Jurkat, Clone E6-1 (cell line): ENCODE measurements at regions not wholly inside any gene's neighbourhood (a gene's known extent, or its start where the extent isn't known, plus 50 kb on each side); places are given as distances from the start of the nearest gene placed in this dataset.

Experiments
- DNase-seq: peaks from one replicate; pipeline ENCODE4 v3.0.0-alpha.2; 2011; ENCODE audit warnings: low read depth, low spot score
- H3K4me3 ChIP-seq: 2 replicates; pipeline ENCODE4 v1.5.1; 2011; ENCODE audit warnings: mild to moderate bottlenecking, low read length, control low read depth, moderate library complexity

DNA sequence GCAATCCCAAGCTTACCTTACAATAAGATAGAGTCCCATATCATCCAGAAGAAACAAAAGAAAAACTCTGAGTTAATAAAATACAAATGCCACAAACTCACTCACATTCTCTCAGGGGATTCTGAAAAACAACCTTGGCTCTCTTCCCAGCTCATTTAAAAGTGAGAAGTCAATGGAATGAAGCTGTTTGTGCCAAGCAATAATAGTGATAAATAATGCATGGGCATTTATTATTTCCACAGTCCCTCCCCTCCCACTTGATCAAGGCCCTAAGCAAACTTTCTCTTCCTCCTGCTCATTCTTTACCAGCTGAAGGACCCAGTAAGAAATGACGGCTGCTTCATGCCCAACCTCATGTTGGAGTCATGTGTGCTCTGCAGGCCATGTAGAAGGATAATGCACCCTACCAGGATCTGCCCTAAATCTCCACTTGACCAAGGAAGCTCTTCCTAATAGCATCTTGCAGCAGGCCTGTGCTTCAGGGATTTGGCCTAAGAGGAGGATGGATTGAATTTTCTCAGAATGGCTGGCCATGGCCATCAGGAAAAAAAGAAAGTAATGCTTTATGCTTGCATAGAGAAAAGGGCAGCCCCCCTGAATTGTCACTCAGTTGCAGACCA lies 451.3 kb downstream of the GPAM start:
- no peak overlapping the region for H3K4me3 ChIP-seq
- no peak for DNase-seq

DNA sequence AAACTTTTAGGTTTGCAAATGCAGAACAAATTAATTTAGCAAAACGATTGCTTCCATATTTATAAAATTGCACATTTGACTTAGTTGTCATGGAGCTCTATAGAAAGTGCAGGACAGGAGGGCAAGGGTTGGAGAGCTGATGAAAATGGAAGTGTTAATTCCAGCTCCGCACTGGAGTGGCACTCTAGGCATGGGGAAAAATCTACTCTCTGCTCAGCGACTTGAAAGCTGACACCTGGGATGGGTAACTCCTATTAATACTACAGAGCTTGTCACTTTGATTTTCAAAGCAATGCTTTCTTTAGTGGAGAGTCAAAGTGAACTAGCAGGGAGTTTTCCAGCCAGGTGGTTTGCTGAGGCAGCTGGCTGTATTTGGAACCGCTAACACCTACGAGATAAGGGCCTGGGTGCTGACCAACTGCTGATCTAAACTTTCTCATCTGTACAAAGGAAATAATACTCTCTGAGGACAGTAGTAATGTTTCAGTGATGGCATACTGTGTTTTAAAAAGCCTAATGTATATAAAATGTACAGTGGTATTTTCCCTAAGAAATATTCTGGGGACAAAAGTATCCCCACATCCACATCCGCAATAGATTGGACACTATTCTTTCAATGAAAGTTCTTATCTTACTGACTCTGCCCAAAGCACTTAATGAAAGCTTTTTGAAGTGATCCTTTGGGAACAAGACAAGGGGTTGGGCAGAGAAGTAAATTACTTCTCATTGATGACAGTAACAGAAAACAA lies 444.3 kb downstream of the GPAM start:
- DNase-seq = no peak
- H3K4me3 ChIP-seq = no peak overlapping the region

DNA sequence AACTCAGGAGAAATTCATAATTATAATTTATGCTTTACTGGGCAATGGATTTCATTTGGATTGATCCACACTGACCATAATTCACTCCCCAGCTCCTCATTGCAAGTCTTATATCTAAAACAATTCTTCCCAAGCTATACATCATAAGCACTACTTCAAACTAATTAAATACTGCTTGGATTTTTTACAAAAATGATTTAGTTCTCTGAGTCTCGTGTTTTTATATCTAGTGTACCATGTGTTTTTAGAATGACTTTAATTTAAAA lies 443.8 kb downstream of the GPAM start:
- no peak overlapping the region for H3K4me3 ChIP-seq
- no peak for DNase-seq

DNA sequence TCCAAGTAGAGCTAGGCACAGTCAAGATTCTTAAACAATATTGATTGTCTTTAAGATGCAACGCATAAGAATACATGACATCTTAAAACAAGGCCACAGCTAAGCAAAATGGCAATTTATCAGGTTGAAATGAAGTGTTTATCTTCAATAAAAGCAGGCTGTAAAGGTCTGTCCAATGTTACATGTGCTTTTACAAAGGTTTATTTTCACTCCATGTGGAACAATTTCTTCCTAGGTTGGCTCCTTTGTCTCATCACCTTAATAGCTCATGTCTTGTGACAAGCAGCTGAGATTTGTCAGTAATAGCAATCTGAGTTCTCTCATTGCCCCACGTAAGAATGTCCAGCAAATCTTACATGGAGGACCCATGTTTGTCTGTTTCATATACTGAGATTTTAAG lies 437.6 kb downstream of the GPAM start:
- H3K4me3 ChIP-seq = no peak overlapping the region
- no peak for DNase-seq

DNA sequence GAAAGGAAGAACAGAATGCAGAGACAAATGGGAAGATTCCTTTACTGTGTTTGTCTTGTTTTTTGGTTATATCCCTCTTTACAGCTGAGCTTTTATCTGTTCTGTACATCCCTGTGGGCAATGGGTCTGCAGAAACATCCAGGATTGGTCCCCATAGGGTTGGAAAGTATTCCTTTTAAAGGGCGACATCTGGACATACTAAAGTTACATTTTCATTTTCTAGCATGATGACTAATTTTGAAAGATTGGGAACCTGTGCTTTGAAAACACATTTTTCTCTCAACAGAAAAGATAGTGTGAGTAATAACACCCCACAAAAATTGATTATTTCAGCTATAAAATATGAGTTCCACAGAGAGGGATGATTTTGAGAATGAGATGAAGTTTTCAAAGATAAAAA lies 435.8 kb downstream of the GPAM start:
- DNase-seq = no peak
- no peak overlapping the region for H3K4me3 ChIP-seq

DNA sequence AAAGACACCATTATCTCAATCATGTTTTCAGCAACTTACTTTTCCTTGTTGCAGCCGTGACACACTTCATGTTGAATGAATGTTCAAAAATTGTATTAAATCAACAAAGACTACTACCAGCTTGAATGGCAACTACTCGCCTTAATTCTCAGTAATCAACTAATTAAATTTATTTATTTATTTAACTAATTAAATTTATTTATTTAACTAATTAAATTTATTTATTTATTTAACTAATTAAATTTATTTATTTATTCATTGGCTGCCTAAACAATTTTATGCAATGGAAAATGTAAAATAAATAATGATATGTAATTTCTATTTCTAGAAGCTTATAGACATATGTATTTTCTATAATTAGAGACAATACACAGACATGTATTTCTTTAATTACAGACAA lies 435.4 kb downstream of the GPAM start:
- no peak overlapping the region for H3K4me3 ChIP-seq
- no peak for DNase-seq

DNA sequence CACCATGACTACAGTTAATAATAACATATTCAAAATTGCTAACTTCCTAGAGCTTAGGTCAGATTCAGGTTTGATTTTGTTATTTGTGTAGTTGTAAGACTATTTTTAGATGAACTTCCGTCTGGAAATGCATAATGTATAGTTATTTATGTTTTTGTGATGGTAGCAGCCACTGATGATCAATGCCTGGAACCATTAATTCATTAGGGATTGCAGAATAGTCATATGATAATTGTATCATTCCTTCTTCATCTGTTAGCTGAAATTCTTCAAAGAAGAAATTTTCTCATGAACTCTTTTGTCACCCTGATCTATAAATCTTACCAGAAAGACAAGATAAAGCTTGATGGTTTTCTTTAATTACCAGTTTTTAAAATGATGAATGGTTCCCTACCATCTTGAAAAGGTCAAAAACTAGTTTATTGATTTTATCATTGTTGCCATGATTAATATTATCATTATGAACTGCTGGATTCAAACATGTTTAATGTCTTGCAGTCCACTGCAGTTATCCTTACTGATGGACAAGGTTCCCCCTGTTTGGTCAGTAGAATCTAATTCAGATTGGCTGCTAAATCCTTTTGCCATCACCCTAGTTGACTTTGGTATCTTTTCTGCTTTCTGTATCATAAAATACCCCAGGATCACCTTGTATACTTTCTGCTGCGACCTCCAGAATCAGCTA lies 433.3 kb downstream of the GPAM start:
- DNase-seq = no peak
- H3K4me3 ChIP-seq = no peak overlapping the region

DNA sequence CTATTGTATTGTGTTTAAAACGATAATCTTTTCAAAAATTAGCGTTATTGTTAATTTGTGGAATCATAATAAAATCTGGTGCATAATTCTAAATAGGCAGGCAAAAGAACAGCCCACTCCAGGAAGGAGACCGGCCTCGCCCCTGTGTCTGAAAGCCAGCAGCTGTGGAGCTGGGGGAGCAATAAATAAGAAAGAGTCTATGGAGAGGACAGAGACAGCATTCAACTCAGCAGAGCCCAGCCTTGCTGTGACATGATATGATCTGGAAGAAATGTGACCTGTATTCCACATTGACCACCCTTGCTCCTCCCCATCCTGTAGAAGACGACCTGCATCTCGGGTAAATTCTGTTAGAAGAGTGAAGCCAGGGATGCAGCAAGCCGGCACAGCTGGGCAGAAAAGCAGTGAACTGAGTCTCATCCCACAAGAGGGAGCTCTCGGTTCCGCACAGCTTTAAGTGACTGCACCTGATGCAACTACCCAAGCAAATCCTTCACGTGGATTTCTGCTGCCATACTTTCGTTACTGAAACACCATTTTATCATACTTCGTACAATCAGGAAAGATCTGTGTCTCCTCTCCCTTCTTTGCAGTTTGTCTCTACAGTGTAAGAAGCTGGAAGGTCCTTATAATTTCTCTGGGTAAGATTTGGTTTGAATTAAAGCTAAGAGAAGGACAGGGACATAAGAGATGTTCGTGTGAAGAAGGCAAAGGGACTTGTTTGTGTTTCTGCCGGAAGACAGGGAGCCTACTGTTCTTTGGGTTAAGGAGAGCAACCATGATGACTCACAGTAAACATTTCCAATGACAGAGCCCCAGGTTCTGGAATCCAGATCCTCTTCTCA lies 427.1 kb downstream of the GPAM start:
- H3K4me3 ChIP-seq = no peak overlapping the region
- peak; percentile 64 for DNase-seq

DNA sequence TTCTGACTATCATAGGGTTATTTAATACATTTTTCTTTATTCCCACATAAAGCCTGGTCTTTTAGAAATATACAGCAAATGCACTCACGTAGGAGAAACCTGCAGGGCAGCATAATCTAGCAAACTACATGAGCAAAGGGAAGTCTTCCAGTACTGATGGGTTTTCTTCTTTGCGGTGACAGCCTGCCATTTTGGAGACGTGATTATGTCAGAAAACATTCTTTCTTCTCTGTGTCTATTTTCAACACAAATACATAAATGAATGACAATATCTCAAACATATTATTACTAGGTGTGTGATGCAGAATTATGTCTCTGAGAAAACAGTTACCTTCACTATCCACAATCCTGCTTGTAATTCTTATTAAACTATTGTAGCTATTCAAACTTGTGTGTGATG lies 425.0 kb downstream of the GPAM start:
- DNase-seq = no peak
- H3K4me3 ChIP-seq = no peak overlapping the region

DNA sequence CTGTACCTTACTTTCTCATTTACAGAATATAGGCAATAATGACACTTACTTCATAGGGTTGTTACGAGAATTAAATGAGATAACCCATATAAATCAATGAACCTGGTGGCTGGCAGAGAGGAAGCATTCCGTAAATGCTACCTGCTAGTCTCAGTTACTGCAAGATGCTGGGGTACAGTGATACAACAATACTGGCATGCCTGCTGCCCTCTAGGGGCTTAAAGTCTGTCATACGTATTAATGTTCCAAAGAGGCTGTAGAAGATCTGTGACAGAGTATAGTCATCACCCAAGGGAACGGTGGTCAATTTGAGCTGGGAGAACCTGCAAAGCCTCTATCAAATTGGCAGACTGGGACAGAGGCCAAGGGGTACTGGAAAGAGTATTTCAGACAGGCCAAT lies 421.5 kb downstream of the GPAM start:
- no peak overlapping the region for H3K4me3 ChIP-seq
- no peak for DNase-seq

DNA sequence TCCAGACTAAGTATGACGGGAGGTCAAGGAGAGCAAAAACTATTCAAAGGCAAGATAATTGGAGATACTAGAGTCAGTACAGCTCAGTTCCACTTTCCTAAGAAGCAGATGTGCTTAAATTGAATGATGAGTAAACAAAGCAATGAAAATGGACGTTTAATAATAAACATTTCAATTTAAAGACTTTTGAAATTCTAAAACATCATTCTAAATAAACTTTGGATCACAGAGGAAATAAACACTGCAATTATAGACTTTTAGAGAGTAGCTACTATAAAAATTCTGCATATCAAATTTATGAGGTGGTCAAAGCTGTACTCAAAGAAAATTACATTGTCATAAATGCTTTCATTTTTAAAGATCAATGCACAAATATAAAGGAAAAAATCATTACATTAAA lies 418.3 kb downstream of the GPAM start:
- H3K4me3 ChIP-seq = no peak overlapping the region
- DNase-seq = no peak

DNA sequence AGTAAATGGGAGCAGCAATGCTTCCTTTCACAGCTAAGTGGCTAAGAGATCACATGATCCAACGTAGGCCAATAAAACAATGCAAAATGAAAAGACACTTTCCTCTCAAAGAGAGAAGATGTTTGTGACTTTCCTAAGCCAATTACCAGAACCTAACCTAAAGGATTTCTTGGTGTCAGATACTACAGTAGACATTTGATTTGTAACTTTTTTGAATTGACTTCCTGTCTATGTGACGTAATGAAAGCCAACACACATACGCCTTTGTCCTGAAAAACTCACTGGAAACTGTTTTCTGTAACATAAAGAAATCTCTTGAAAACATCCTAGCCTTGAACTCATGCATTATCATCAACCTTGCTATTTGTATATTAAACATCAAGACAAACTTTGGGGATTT lies 417.1 kb downstream of the GPAM start:
- no peak overlapping the region for H3K4me3 ChIP-seq
- no peak for DNase-seq

DNA sequence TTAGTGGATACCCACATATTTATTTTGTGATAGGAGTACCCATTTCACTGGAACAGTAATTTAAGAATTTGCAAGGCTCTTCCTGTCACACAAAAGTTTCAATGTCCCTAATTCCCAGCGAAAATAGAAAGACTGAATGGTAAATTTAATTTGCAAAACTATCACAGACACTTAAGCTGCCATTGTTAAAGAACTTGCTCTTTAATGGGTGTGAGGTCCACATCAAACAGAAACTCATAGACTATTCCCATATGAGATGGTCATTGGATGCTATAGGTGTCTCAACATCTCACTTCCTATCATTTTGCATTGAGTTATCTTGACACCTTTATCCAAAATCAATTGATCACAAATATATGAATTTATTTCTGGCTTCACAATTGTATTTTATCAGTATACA lies 415.9 kb downstream of the GPAM start:
- DNase-seq = no peak

DNA sequence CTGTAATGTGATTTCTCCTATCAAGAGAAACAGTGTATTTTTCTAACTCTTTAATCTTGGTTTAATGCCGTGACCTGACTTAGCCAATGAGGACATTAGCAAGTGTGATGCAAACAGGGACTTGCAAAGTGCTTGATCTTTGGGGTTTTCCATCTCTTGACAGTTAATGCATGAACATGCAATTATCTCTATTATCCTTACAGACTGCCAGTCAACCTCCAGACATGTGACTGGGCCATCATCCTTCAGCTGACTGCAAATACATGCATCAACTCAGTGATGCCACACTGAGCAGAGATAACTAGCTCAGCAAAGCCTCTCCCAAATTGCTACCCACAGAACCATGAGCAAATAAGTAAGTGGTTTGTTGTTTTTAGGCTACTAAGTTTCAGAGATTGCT lies 409.6 kb downstream of the GPAM start:
- no peak for DNase-seq
- H3K4me3 ChIP-seq = no peak overlapping the region

More for the DNA sequence above, 415.9 kb downstream of the GPAM start:
- H3K4me3 ChIP-seq = no peak overlapping the region

DNA sequence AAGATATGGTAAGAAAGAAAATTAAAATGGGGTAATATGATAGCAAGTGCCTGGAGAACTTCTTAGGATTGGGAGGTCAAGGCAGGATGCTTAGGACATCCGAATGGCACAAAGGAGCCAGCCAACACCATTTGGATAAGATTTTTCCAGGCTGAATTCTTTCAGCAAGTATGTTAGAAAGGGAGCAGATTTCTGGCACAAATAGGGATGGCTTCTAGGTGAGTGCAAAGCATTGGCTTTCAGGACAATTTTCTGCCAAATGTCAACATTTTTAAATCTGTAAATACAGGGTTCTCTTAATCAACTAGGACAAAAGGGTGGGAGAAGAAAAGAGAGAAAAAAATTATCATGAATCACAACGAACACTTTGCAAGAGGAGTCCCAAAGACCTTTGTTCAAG lies 409.1 kb downstream of the GPAM start:
- H3K4me3 ChIP-seq = no peak overlapping the region
- no peak for DNase-seq

DNA sequence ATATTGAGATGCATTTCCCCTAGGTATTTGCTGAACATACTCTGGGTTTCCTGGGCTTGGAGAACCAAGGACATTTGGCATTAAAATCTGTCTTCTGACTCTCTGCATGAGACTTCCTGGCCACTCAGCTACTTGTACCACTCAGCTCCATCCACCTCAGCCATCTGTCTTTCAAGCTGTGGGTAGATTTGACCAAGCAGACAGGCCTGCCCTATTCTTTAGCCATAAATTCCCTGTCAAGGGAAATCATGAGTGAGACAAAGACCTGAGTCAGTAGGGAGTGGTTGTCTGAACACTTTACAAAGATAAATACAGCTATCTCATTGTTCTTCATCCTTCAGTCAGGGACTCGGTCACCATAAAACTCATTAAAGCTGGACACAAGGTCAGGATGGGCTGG lies 399.1 kb downstream of the GPAM start:
- no peak for DNase-seq
- H3K4me3 ChIP-seq = no peak overlapping the region

DNA sequence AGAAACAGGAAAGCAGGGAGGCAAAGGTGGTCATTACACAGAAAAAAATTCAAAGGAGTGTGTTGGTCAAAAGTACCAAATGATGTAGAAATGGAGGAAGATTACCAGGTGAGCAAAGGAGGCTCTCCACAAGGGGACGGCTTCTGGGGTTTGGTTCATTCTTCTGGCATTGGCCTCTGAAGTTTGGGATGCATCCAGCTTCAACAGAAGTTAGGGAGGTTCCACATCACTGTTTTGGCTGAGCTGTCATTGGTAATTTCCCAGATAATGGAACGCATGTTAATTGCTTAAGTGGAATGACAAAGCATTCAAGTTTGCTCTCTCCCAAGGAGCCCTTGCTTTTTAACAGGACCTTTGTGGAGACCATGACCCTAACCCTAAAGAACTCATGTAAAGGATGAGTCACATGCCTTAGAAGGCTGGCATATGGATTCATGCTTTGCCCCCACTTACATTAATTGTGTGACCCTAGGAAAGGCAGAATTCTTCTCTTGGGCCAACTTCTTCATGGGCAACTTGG lies 398.6 kb downstream of the GPAM start:
- no peak for DNase-seq
- no peak overlapping the region for H3K4me3 ChIP-seq

DNA sequence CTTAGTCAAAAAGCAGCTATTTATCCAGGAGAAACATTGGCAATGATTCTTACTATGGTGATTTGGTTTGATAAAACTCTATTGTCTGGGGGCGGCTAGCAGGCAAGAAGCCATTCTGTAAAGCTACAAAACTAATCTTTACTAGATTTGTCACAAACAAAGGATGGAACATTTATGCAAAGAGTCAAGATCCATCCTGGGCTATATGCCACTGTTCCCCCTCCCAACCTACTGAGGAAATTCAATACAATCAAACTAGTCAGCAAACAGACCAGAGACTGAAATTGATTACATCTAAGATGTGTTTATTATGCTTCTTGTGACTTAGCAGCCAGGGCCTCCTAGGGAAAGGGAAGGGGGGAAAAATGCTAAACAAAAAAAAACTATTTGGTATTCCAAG lies 397.6 kb downstream of the GPAM start:
- H3K4me3 ChIP-seq = no peak overlapping the region
- DNase-seq = no peak

DNA sequence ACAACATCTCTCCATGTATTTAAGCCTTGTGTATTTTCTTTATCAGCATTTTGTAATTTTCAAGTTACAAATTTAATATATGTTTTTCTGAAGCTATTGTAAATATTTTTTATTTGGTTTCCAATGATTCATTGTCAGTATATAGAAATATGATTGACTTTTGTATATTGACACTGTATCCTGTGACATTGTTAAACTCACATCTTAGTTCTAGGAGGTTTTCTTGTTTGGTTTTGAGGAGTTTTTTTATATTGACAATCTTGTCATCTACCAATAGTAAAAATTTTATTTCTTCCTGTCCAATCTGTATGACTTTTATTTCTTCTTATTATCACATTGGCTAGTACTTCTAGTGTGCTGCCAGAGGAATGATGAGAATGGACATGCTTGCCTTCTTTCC lies 393.7 kb downstream of the GPAM start:
- no peak overlapping the region for H3K4me3 ChIP-seq
- no peak for DNase-seq

DNA sequence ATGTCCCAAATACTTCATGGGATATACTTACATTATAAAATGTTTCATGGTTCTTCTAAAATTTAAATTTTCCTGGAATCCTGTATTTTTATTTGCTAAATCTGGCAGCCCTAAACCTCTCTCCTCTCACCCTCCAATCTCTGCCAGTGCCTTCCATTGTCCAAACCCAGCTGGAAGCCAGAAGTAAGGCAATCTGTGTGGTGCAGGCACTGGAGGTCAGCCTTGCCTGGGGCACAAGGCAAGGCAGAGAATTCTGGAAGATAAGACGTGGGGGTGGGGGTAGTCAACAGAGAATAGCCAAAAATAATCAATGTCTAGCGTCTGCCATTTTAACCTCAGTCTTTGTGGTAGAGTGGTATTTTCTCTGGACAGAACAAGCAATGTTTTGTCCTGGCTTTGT lies 381.7 kb downstream of the GPAM start:
- no peak overlapping the region for H3K4me3 ChIP-seq
- DNase-seq = no peak
